Body of pancreas (tissue), 4 donors: ENCODE measurements at regions not wholly inside any gene's neighbourhood (a gene's known extent, or its start where the extent isn't known, plus 50 kb on each side); places are given as distances from the start of the nearest gene placed in this dataset.

ENCODE experiments used
- ATAC-seq: fragments of 150-250 bp; one replicate; pipeline ENCODE4 v1.9.1; 2016
- DNase-seq, 4 donors: peaks; one replicate each; pipeline ENCODE4 v3.0.0-alpha.2; 2019
- H3K27ac ChIP-seq, 4 donors: fragments of 200-600 bp; sonication (generic); 1 replicate in 3 of 4; 2 replicates in 1 of 4; pipeline versions ENCODE4 v1.5.1 to v1.6.1; 2016 to 2019; ENCODE audit warnings: mild to moderate bottlenecking in 1 of 4, mixed read lengths in 1 of 4, moderate library complexity in 1 of 4
- H3K27me3 ChIP-seq, 2 donors: fragments of 200-600 bp; sonication (generic); one replicate each; pipeline ENCODE4 v1.6.0; 2016; ENCODE audit warnings: mild to moderate bottlenecking in 1 of 2
- H3K36me3 ChIP-seq, 2 donors: fragments of 200-600 bp; sonication (generic); replicated peaks in 1 of 2; 2 replicates each; pipeline ENCODE4 v1.5.1; 2016; ENCODE audit warnings: low read depth in 2 of 2; ENCODE audit not compliant: insufficient read depth in 1 of 2
- H3K4me1 ChIP-seq: fragments of 200-600 bp; sonication (generic); one replicate; pipeline ENCODE4 v1.6.0; 2016
- H3K4me3 ChIP-seq, 2 donors: fragments of 200-600 bp; sonication (generic); 1 replicate in 1 of 2; 2 replicates in 1 of 2; pipeline ENCODE4 v1.5.1; 2016 to 2019
- H3K9me3 ChIP-seq, 3 donors: fragments of 200-600 bp; sonication (generic); 1 replicate in 2 of 3; 2 replicates in 1 of 3; pipeline ENCODE4 v1.5.1; 2016
- POLR2A ChIP-seq, 3 donors: fragments of 450-650 bp; IDR thresholded peaks; one replicate each; pipeline ENCODE4 v1.6.1; 2016; ENCODE audit warnings: antibody characterized with exemption in 3 of 3, mild to moderate bottlenecking in 2 of 3
- WGBS, 2 donors: methylation state at CpG; one replicate each; pipeline ENCODE4 v1.1.5; 2017; 5-methylcytosine and 5-hydroxymethylcytosine counted together
- intact Hi-C: fragments of 100-400 bp; cut with DNase I; formaldehyde crosslinking; loops from one replicate; pipeline ENCODE4 v1.15.1; 2023
- TF ChIP-seq, protein P1 (sequence below), 7 experiments: fragments of 450-650 bp in 4 of 7; fragments of 200-600 bp in 3 of 7; sonication (generic) in 3 of 7; IDR thresholded peaks; one replicate each; pipeline ENCODE4 v1.5.1; 2016 to 2019; ENCODE audit warnings: antibody characterized with exemption in 7 of 7

GRCh38 chr4:1554246-1554875 lies 129.8 kb downstream of the FAM53A start:
- ATAC-seq (no peak), DNase-seq (no peak)
- Histone ChIP-seq H3K4me3 (no peak overlapping the region), H3K27me3 (peaks cover 0 to 7% of the 10 kb centered on the region in 2 donors), H3K4me1 (no peaks in the 10 kb centered on the region), H3K9me3 (no peaks in the 10 kb centered on the region), H3K27ac (no peak overlapping the region), H3K36me3 (no peaks in the 10 kb centered on the region)
- TF ChIP-seq, protein P1, sequence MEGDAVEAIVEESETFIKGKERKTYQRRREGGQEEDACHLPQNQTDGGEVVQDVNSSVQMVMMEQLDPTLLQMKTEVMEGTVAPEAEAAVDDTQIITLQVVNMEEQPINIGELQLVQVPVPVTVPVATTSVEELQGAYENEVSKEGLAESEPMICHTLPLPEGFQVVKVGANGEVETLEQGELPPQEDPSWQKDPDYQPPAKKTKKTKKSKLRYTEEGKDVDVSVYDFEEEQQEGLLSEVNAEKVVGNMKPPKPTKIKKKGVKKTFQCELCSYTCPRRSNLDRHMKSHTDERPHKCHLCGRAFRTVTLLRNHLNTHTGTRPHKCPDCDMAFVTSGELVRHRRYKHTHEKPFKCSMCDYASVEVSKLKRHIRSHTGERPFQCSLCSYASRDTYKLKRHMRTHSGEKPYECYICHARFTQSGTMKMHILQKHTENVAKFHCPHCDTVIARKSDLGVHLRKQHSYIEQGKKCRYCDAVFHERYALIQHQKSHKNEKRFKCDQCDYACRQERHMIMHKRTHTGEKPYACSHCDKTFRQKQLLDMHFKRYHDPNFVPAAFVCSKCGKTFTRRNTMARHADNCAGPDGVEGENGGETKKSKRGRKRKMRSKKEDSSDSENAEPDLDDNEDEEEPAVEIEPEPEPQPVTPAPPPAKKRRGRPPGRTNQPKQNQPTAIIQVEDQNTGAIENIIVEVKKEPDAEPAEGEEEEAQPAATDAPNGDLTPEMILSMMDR (IDR thresholded peaks at IDR 0.05), result no peak
- TF ChIP-seq POLR2A (IDR thresholded peaks at IDR 0.05), result no peak
- WGBS, 2 donors, result 68 to 69% methylated on average over 16 to 23 of the region's 26 CpGs
- intact Hi-C loops, result no loop called here

DNA sequence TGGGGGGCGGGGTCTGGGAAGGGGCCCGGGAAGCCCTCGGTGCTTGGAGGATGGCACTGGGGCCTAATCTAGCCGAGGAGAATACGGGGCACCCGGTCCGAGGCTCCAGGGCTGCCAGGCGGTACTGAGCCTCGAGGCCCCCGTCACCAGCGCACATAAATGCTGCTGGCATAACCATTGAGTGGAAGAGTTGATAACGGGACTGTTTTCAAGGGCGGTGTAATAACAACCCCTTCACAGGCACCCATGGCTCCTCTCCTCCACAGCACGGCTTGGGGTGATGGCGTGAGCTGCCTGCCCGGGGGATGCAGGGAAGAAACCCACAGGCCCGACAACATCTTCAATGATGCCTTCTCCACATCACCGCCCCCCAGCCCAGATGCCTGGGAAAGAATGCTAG lies 130.7 kb downstream of the FAM53A start:
- Histone ChIP-seq H3K9me3 (no peaks in the 10 kb centered on the region), H3K4me1 (peaks cover 8% of the 10 kb centered on the region), H3K27ac (no peak overlapping the region), H3K4me3 (no peak overlapping the region), H3K27me3 (peaks cover 0 to 7% of the 10 kb centered on the region in 2 donors), H3K36me3 (no peaks in the 10 kb centered on the region)
- 65 to 72% methylated on average over 18 of the region's 18 CpGs for WGBS, 2 donors
- ATAC-seq, result no peak
- intact Hi-C loops, result no loop called here
- DNase-seq, result no peak
- TF ChIP-seq POLR2A (IDR thresholded peaks at IDR 0.05), result no peak
- TF ChIP-seq, protein P1 (IDR thresholded peaks at IDR 0.05), result no peak

DNA sequence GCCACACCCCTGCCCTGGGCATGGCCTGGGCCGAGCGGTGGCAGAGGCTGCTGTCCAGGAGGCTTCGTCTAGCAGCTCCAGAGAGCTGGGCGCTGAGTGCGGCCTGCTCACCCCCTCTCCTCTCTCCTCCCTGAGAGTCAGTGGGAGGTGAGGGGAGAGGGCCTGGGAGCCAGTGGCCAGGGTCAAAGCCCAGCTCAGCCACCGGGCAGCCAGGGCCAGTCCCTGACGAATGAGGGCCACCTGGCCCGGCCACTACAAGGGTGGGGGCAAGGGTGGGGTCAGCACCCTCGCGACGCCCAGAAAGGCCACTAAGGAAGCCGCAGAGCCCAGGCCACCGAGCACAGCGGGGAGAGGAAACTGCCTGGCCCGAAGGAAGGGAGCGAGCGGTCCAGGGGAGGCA lies 131.7 kb downstream of the FAM53A start:
- Histone ChIP-seq H3K36me3 (no peaks in the 10 kb centered on the region), H3K4me3 (no peak overlapping the region), H3K9me3 (no peaks in the 10 kb centered on the region), H3K27ac (no peak overlapping the region), H3K27me3 (peaks cover 0 to 7% of the 10 kb centered on the region in 2 donors), H3K4me1 (peaks cover 8% of the 10 kb centered on the region)
- ATAC-seq (no peak), DNase-seq (no peak)
- TF ChIP-seq, protein P1 (IDR thresholded peaks at IDR 0.05), result no peak
- TF ChIP-seq POLR2A (IDR thresholded peaks at IDR 0.05), result no peak
- 63 to 80% methylated on average over 4 to 17 of the region's 17 CpGs for WGBS, 2 donors
- intact Hi-C loops, result no loop called here

DNA sequence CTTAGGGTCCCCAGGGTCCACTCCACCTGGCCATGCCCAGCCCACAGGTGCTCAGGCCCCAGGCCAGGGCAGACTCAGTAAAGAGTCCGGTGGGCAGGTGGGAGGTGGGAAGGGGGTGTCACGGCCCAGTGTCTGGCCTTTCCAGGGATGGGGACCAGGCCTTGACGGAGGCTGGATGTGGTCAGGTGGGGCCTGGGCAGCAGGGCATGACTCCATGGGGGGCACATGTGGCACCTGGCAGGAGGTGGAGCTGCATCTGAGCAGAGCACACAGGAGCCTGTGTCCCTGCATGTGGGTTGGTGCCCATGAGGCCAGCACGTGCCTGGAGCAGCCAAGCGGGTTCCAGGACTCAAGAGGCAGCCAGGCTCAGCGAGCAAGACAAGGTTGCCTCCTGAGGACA lies 132.9 kb downstream of the FAM53A start:
- 73% methylated on average over 6 of the region's 6 CpGs; no CpG with 5 or more reads in 1 of the 2 donors for WGBS, 2 donors
- intact Hi-C loops, result no loop called here

More for the DNA sequence above, 132.9 kb downstream of the FAM53A start:
- ATAC-seq (no peak), DNase-seq (no peak)
- Histone ChIP-seq H3K27ac (no peak overlapping the region), H3K27me3 (peaks cover 0 to 7% of the 10 kb centered on the region in 2 donors), H3K9me3 (no peaks in the 10 kb centered on the region), H3K4me3 (no peak overlapping the region), H3K36me3 (no peaks in the 10 kb centered on the region), H3K4me1 (peaks cover 8% of the 10 kb centered on the region)
- TF ChIP-seq, protein P1 (IDR thresholded peaks at IDR 0.05), result no peak
- TF ChIP-seq POLR2A (IDR thresholded peaks at IDR 0.05), result no peak
